ENCODE measurements at regions not wholly inside any gene's neighbourhood (a gene's known extent, or its start where the extent isn't known, plus 50 kb on each side); places are given as distances from the start of the nearest gene placed in this dataset.

GRCh38 chr11:92022499-92022898 is 202.1 kb upstream of the FAT3 start:
- Histone ChIP-seq H2AFZ (no peak overlapping the region), H3K4me2 (no peak overlapping the region), H3K36me3 (replicated peaks; ENCODE audit: insufficient read depth, low read depth) (no peaks in the 10 kb centered on the region), H3K4me3 (no peak overlapping the region), H4K20me1 (ENCODE audit: insufficient read depth, poor library complexity, severe bottlenecking) (no peaks in the 10 kb centered on the region), H3K4me1 (ENCODE audit: insufficient read depth) (no peaks in the 10 kb centered on the region), H3K27ac (no peak overlapping the region), H3K79me2 (no peaks in the 10 kb centered on the region), H3K9me2 (replicated peaks; ENCODE audit: insufficient read depth) (no peaks in the 10 kb centered on the region), H3K27me3 (no peaks in the 10 kb centered on the region), H3K9me3 (ENCODE audit: low read depth) (no peaks in the 10 kb centered on the region)
- TF ChIP-seq EZH2 (IDR thresholded peaks at IDR 0.05; ENCODE audit: borderline replicate concordance) (no peak), EZH2phosphoT487 (IDR thresholded peaks at IDR 0.05; ENCODE audit: low read depth, severe bottlenecking, unreplicated experiment) (no peak), CTCF (IDR thresholded peaks at IDR 0.05; ENCODE audit: poor library complexity) (no peak)
- DNase-seq (ENCODE audit: low spot score) = no peak
- WGBS (ENCODE audit: low lambda C conversion rate, missing lambda C conversion rate) = 82% methylated on average over 2 of the region's 2 CpGs

GRCh38 chr11:92018332-92018731 is 206.3 kb upstream of the FAT3 start:
- Histone ChIP-seq H4K20me1 (ENCODE audit: insufficient read depth, poor library complexity, severe bottlenecking) (no peaks in the 10 kb centered on the region), H3K27ac (no peak overlapping the region), H3K79me2 (no peaks in the 10 kb centered on the region), H3K36me3 (replicated peaks; ENCODE audit: insufficient read depth, low read depth) (no peaks in the 10 kb centered on the region), H2AFZ (no peak overlapping the region), H3K9me3 (ENCODE audit: low read depth) (peaks cover 11% of the 10 kb centered on the region), H3K27me3 (no peaks in the 10 kb centered on the region), H3K4me3 (no peak overlapping the region), H3K9me2 (replicated peaks; ENCODE audit: insufficient read depth) (no peaks in the 10 kb centered on the region), H3K4me1 (ENCODE audit: insufficient read depth) (no peaks in the 10 kb centered on the region), H3K4me2 (no peak overlapping the region)
- DNase-seq (ENCODE audit: low spot score) = no peak
- 92% methylated on average over 3 of the region's 3 CpGs for WGBS (ENCODE audit: low lambda C conversion rate, missing lambda C conversion rate)
- TF ChIP-seq CTCF (IDR thresholded peaks at IDR 0.05; ENCODE audit: poor library complexity) (no peak), EZH2 (IDR thresholded peaks at IDR 0.05; ENCODE audit: borderline replicate concordance) (no peak), EZH2phosphoT487 (IDR thresholded peaks at IDR 0.05; ENCODE audit: low read depth, severe bottlenecking, unreplicated experiment) (no peak)

GRCh38 chr11:92008249-92008648 is 216.4 kb upstream of the FAT3 start:
- H3K27ac ChIP-seq = no peak overlapping the region
- no peaks in the 10 kb centered on the region for H3K4me1 ChIP-seq (ENCODE audit: insufficient read depth)
- no peaks in the 10 kb centered on the region for H3K36me3 ChIP-seq (replicated peaks; ENCODE audit: insufficient read depth, low read depth)
- H3K27me3 ChIP-seq = no peaks in the 10 kb centered on the region
- no peaks in the 10 kb centered on the region for H3K9me2 ChIP-seq (replicated peaks; ENCODE audit: insufficient read depth)
- H4K20me1 ChIP-seq (ENCODE audit: insufficient read depth, poor library complexity, severe bottlenecking) = no peaks in the 10 kb centered on the region
- H3K9me3 ChIP-seq (ENCODE audit: low read depth) = no peaks in the 10 kb centered on the region
- H2AFZ ChIP-seq = no peak overlapping the region
- no peak for TF ChIP-seq EZH2 (IDR thresholded peaks at IDR 0.05; ENCODE audit: borderline replicate concordance)
- no peak for TF ChIP-seq CTCF (IDR thresholded peaks at IDR 0.05; ENCODE audit: poor library complexity)
- no peak for TF ChIP-seq EZH2phosphoT487 (IDR thresholded peaks at IDR 0.05; ENCODE audit: low read depth, severe bottlenecking, unreplicated experiment)
- no peaks in the 10 kb centered on the region for H3K79me2 ChIP-seq
- no peak overlapping the region for H3K4me3 ChIP-seq
- H3K4me2 ChIP-seq = no peak overlapping the region
- no peak for DNase-seq (ENCODE audit: low spot score)
- WGBS (ENCODE audit: low lambda C conversion rate, missing lambda C conversion rate) = 94% methylated on average over 1 of the region's 1 CpG

- no peaks in the 10 kb centered on the region for H3K9me2 ChIP-seq (replicated peaks; ENCODE audit: insufficient read depth)
- no peak overlapping the region for H3K27ac ChIP-seq
- H4K20me1 ChIP-seq (ENCODE audit: insufficient read depth, poor library complexity, severe bottlenecking) = no peaks in the 10 kb centered on the region
- H3K4me1 ChIP-seq (ENCODE audit: insufficient read depth) = no peaks in the 10 kb centered on the region
- H3K9me3 ChIP-seq (ENCODE audit: low read depth) = no peaks in the 10 kb centered on the region
- no peak overlapping the region for H3K4me2 ChIP-seq
- TF ChIP-seq CTCF (IDR thresholded peaks at IDR 0.05; ENCODE audit: poor library complexity) (no peak), EZH2 (IDR thresholded peaks at IDR 0.05; ENCODE audit: borderline replicate concordance) (no peak), EZH2phosphoT487 (IDR thresholded peaks at IDR 0.05; ENCODE audit: low read depth, severe bottlenecking, unreplicated experiment) (no peak)
- no peaks in the 10 kb centered on the region for H3K27me3 ChIP-seq
- no peak overlapping the region for H2AFZ ChIP-seq
- no peak overlapping the region for H3K4me3 ChIP-seq
- DNase-seq (ENCODE audit: low spot score) = no peak
- no peaks in the 10 kb centered on the region for H3K79me2 ChIP-seq
- no peaks in the 10 kb centered on the region for H3K36me3 ChIP-seq (replicated peaks; ENCODE audit: insufficient read depth, low read depth)
These were observed 222.1 kb upstream of the FAT3 start for GRCh38 chr11:92002568-92002967.

Measured in hepatocyte (in vitro differentiated cells).